ENCODE measurements at regions not wholly inside any gene's neighbourhood (a gene's known extent, or its start where the extent isn't known, plus 50 kb on each side); places are given as distances from the start of the nearest gene placed in this dataset.

- TF ChIP-seq, protein P1, sequence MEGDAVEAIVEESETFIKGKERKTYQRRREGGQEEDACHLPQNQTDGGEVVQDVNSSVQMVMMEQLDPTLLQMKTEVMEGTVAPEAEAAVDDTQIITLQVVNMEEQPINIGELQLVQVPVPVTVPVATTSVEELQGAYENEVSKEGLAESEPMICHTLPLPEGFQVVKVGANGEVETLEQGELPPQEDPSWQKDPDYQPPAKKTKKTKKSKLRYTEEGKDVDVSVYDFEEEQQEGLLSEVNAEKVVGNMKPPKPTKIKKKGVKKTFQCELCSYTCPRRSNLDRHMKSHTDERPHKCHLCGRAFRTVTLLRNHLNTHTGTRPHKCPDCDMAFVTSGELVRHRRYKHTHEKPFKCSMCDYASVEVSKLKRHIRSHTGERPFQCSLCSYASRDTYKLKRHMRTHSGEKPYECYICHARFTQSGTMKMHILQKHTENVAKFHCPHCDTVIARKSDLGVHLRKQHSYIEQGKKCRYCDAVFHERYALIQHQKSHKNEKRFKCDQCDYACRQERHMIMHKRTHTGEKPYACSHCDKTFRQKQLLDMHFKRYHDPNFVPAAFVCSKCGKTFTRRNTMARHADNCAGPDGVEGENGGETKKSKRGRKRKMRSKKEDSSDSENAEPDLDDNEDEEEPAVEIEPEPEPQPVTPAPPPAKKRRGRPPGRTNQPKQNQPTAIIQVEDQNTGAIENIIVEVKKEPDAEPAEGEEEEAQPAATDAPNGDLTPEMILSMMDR (IDR thresholded peaks at IDR 0.05), result no peak
- TF ChIP-seq POLR2A (IDR thresholded peaks at IDR 0.05), result no peak
Observed at GRCh38 chr2:176405477-176405876, 136.2 kb downstream of the MTX2 start.
